MM.1S (cell line): ENCODE measurements at regions not wholly inside any gene's neighbourhood (a gene's known extent, or its start where the extent isn't known, plus 50 kb on each side); places are given as distances from the start of the nearest gene placed in this dataset.

ENCODE experiments used
- CTCF ChIP-seq: fragments of 300-600 bp; sonication (generic); IDR thresholded peaks from 2 replicates; pipeline ENCODE4 v1.5.1; 2016; ENCODE audit warnings: antibody characterized with exemption, low read length, mixed read lengths
- EZH2 ChIP-seq: fragments of 300-600 bp; sonication (generic); optimal IDR thresholded peaks from 2 replicates; pipeline ENCODE3; 2017; ENCODE audit warnings: low read depth, mild to moderate bottlenecking, antibody characterized with exemption, low read length, mixed read lengths
- EZH2phosphoT487 ChIP-seq: fragments of 300-600 bp; sonication (generic); IDR thresholded peaks from 2 replicates; pipeline ENCODE4 v1.6.1; 2018; ENCODE audit warnings: antibody characterized with exemption, low read length

GRCh38 chr6:170045981-170046667 is 244.8 kb downstream of the DLL1 start:
- TF ChIP-seq CTCF (no peak), EZH2 (no peak), EZH2phosphoT487 (no peak)
